Ascending aorta (tissue), 2 donors: ENCODE measurements at regions not wholly inside any gene's neighbourhood (a gene's known extent, or its start where the extent isn't known, plus 50 kb on each side); places are given as distances from the start of the nearest gene placed in this dataset.

Source experiments
- DNase-seq, 2 donors: peaks; one replicate each; pipeline ENCODE4 v3.0.0-alpha.2; 2019; ENCODE audit warnings: low spot score in 2 of 2
- H3K27ac ChIP-seq, 2 donors: fragments of 200-600 bp; sonication (generic); one replicate each; pipeline ENCODE4 v1.5.1; 2016 to 2017; ENCODE audit warnings: mild to moderate bottlenecking in 1 of 2
- H3K27me3 ChIP-seq: fragments of 200-600 bp; sonication (generic); one replicate; pipeline ENCODE4 v1.5.1; 2017
- H3K36me3 ChIP-seq, 2 donors: fragments of 200-600 bp; sonication (generic); one replicate each; pipeline ENCODE4 v1.5.1; 2016
- H3K4me1 ChIP-seq, 2 donors: fragments of 200-600 bp; sonication (generic); one replicate each; pipeline ENCODE4 v1.5.1; 2016 to 2017; ENCODE audit warnings: mild to moderate bottlenecking in 1 of 2
- H3K4me3 ChIP-seq, 2 donors: fragments of 200-600 bp; sonication (generic); one replicate each; pipeline ENCODE4 v1.5.1; 2016 to 2017; ENCODE audit warnings: mild to moderate bottlenecking in 1 of 2
- H3K9me3 ChIP-seq, 2 donors: fragments of 200-600 bp; sonication (generic); one replicate each; pipeline ENCODE4 v1.5.1; 2016
- CTCF ChIP-seq, 3 experiments: fragments of 200-600 bp in 2 of 3; fragments of 450-650 bp in 1 of 3; sonication (generic) in 2 of 3; IDR thresholded peaks; one replicate each; pipeline ENCODE4 v1.5.1; 2016 to 2019; ENCODE audit warnings: antibody characterized with exemption in 3 of 3, mild to moderate bottlenecking in 1 of 3, moderate library complexity in 1 of 3
- intact Hi-C: fragments of 100-400 bp; cut with DNase I; formaldehyde crosslinking; loops from one replicate; pipeline ENCODE4 v1.15.1; 2023

GRCh38 chr1:94305704-94306103, 68.3 kb upstream of the ARHGAP29 start:
- H3K4me3 ChIP-seq: no peak overlapping the region
- DNase-seq: no peak
- peaks cover 0 to 15% of the 10 kb centered on the region in 2 donors for H3K4me1 ChIP-seq
- no peak for TF ChIP-seq CTCF (IDR thresholded peaks at IDR 0.05)
- H3K9me3 ChIP-seq: no peaks in the 10 kb centered on the region
- H3K36me3 ChIP-seq: no peaks in the 10 kb centered on the region
- no peaks in the 10 kb centered on the region for H3K27me3 ChIP-seq
- intact Hi-C loops: no loop called here
- H3K27ac ChIP-seq: peak overlapping the region in 1 of 2 donors; percentile 55

- Histone ChIP-seq H3K27me3 (no peaks in the 10 kb centered on the region), H3K4me1 (peaks cover 0 to 18% of the 10 kb centered on the region in 2 donors), H3K36me3 (no peaks in the 10 kb centered on the region), H3K4me3 (no peak overlapping the region), H3K27ac (no peak overlapping the region), H3K9me3 (no peaks in the 10 kb centered on the region)
- intact Hi-C loops: no loop called here
- TF ChIP-seq CTCF (IDR thresholded peaks at IDR 0.05): no peak
- no peak for DNase-seq
Measured at GRCh38 chr1:94304553-94304952, 67.2 kb upstream of the ARHGAP29 start.

GRCh38 chr1:94303005-94303404, 65.6 kb upstream of the ARHGAP29 start:
- no peak for DNase-seq

GRCh38 chr1:94302497-94302896, 65.1 kb upstream of the ARHGAP29 start:
- TF ChIP-seq CTCF (IDR thresholded peaks at IDR 0.05): no peak
- Histone ChIP-seq H3K27me3 (no peaks in the 10 kb centered on the region), H3K4me1 (peaks cover 0 to 20% of the 10 kb centered on the region in 2 donors), H3K9me3 (no peaks in the 10 kb centered on the region), H3K36me3 (no peaks in the 10 kb centered on the region), H3K27ac (no peak overlapping the region), H3K4me3 (no peak overlapping the region)
- intact Hi-C loops: no loop called here
- DNase-seq: no peak

More at GRCh38 chr1:94303005-94303404, 65.6 kb upstream of the ARHGAP29 start:
- Histone ChIP-seq H3K36me3 (no peaks in the 10 kb centered on the region), H3K27me3 (no peaks in the 10 kb centered on the region), H3K9me3 (no peaks in the 10 kb centered on the region), H3K4me3 (no peak overlapping the region), H3K27ac (no peak overlapping the region), H3K4me1 (peaks cover 0 to 21% of the 10 kb centered on the region in 2 donors)
- intact Hi-C loops: no loop called here
- TF ChIP-seq CTCF (IDR thresholded peaks at IDR 0.05): no peak

GRCh38 chr1:94301186-94301585, 63.8 kb upstream of the ARHGAP29 start:
- TF ChIP-seq CTCF (IDR thresholded peaks at IDR 0.05): no peak

GRCh38 chr1:94300731-94301130, 63.3 kb upstream of the ARHGAP29 start:
- H3K36me3 ChIP-seq: no peaks in the 10 kb centered on the region
- no peaks in the 10 kb centered on the region for H3K27me3 ChIP-seq
- no peak for DNase-seq
- H3K4me3 ChIP-seq: no peak overlapping the region
- H3K27ac ChIP-seq: no peak overlapping the region
- TF ChIP-seq CTCF (IDR thresholded peaks at IDR 0.05): no peak
- H3K4me1 ChIP-seq: peaks cover 0 to 12% of the 10 kb centered on the region in 2 donors
- H3K9me3 ChIP-seq: no peaks in the 10 kb centered on the region
- intact Hi-C loops: no loop called here

More at GRCh38 chr1:94301186-94301585, 63.8 kb upstream of the ARHGAP29 start:
- no peak overlapping the region for H3K4me3 ChIP-seq
- H3K4me1 ChIP-seq: peaks cover 0 to 12% of the 10 kb centered on the region in 2 donors
- no peak overlapping the region for H3K27ac ChIP-seq
- H3K27me3 ChIP-seq: no peaks in the 10 kb centered on the region
- no peaks in the 10 kb centered on the region for H3K36me3 ChIP-seq
- no peak for DNase-seq
- intact Hi-C loops: no loop called here
- H3K9me3 ChIP-seq: no peaks in the 10 kb centered on the region
